ENCODE measurements at regions not wholly inside any gene's neighbourhood (a gene's known extent, or its start where the extent isn't known, plus 50 kb on each side); places are given as distances from the start of the nearest gene placed in this dataset.

GRCh38 chr10:113431398-113432160 is 121.3 kb upstream of the HABP2 start:
- Mint-ChIP-seq H3K27ac (ENCODE audit: unreplicated experiment) (no peak overlapping the region), H3K4me1 (ENCODE audit: unreplicated experiment) (no peaks in the 10 kb centered on the region), H3K27me3 (ENCODE audit: unreplicated experiment) (peaks cover 13% of the 10 kb centered on the region), H3K9me3 (ENCODE audit: unreplicated experiment) (peaks cover 5% of the 10 kb centered on the region), H3K4me3 (ENCODE audit: unreplicated experiment) (no peak overlapping the region), H3K36me3 (ENCODE audit: unreplicated experiment) (no peaks in the 10 kb centered on the region)
- TF ChIP-seq CTCF (IDR thresholded peaks at IDR 0.05): no peak
- no peak for DNase-seq (ENCODE audit: extremely low spot score, unreplicated experiment)

GRCh38 chr10:113433711-113434110 is 119.1 kb upstream of the HABP2 start:
- H3K36me3 Mint-ChIP-seq (ENCODE audit: unreplicated experiment): no peaks in the 10 kb centered on the region
- DNase-seq (ENCODE audit: extremely low spot score, unreplicated experiment): no peak
- no peaks in the 10 kb centered on the region for H3K4me1 Mint-ChIP-seq (ENCODE audit: unreplicated experiment)
- peaks cover 9% of the 10 kb centered on the region for H3K27me3 Mint-ChIP-seq (ENCODE audit: unreplicated experiment)
- no peak overlapping the region for H3K27ac Mint-ChIP-seq (ENCODE audit: unreplicated experiment)
- no peak overlapping the region for H3K4me3 Mint-ChIP-seq (ENCODE audit: unreplicated experiment)
- H3K9me3 Mint-ChIP-seq (ENCODE audit: unreplicated experiment): peaks cover 5% of the 10 kb centered on the region
- no peak for TF ChIP-seq CTCF (IDR thresholded peaks at IDR 0.05)

- Mint-ChIP-seq H3K4me3 (ENCODE audit: unreplicated experiment) (no peak overlapping the region), H3K27me3 (ENCODE audit: unreplicated experiment) (peaks cover 9% of the 10 kb centered on the region), H3K27ac (ENCODE audit: unreplicated experiment) (no peak overlapping the region), H3K9me3 (ENCODE audit: unreplicated experiment) (peaks cover 5% of the 10 kb centered on the region), H3K4me1 (ENCODE audit: unreplicated experiment) (no peaks in the 10 kb centered on the region), H3K36me3 (ENCODE audit: unreplicated experiment) (no peaks in the 10 kb centered on the region)
- no peak for DNase-seq (ENCODE audit: extremely low spot score, unreplicated experiment)
- TF ChIP-seq CTCF (IDR thresholded peaks at IDR 0.05): no peak
These were observed 118.5 kb upstream of the HABP2 start for GRCh38 chr10:113434315-113434714.

GRCh38 chr10:113434950-113435349 is 117.9 kb upstream of the HABP2 start:
- DNase-seq (ENCODE audit: extremely low spot score, unreplicated experiment): no peak
- no peak overlapping the region for H3K27ac Mint-ChIP-seq (ENCODE audit: unreplicated experiment)
- peaks cover 5% of the 10 kb centered on the region for H3K9me3 Mint-ChIP-seq (ENCODE audit: unreplicated experiment)
- peaks cover 10% of the 10 kb centered on the region for H3K27me3 Mint-ChIP-seq (ENCODE audit: unreplicated experiment)
- H3K4me3 Mint-ChIP-seq (ENCODE audit: unreplicated experiment): no peak overlapping the region
- no peak for TF ChIP-seq CTCF (IDR thresholded peaks at IDR 0.05)
- no peaks in the 10 kb centered on the region for H3K36me3 Mint-ChIP-seq (ENCODE audit: unreplicated experiment)
- H3K4me1 Mint-ChIP-seq (ENCODE audit: unreplicated experiment): no peaks in the 10 kb centered on the region

GRCh38 chr10:113435881-113436280 is 117.0 kb upstream of the HABP2 start:
- H3K27ac Mint-ChIP-seq (ENCODE audit: unreplicated experiment): no peak overlapping the region
- TF ChIP-seq CTCF (IDR thresholded peaks at IDR 0.05): no peak

More at GRCh38 chr10:113435881-113436280, 117.0 kb upstream of the HABP2 start:
- Mint-ChIP-seq H3K9me3 (ENCODE audit: unreplicated experiment) (peaks cover 5% of the 10 kb centered on the region), H3K36me3 (ENCODE audit: unreplicated experiment) (no peaks in the 10 kb centered on the region), H3K27me3 (ENCODE audit: unreplicated experiment) (peaks cover 10% of the 10 kb centered on the region), H3K4me1 (ENCODE audit: unreplicated experiment) (no peaks in the 10 kb centered on the region), H3K4me3 (ENCODE audit: unreplicated experiment) (no peak overlapping the region)
- no peak for DNase-seq (ENCODE audit: extremely low spot score, unreplicated experiment)

Measured in osteocyte (in vitro differentiated cells).